ENCODE measurements at regions not wholly inside any gene's neighbourhood (a gene's known extent, or its start where the extent isn't known, plus 50 kb on each side); places are given as distances from the start of the nearest gene placed in this dataset.

DNA sequence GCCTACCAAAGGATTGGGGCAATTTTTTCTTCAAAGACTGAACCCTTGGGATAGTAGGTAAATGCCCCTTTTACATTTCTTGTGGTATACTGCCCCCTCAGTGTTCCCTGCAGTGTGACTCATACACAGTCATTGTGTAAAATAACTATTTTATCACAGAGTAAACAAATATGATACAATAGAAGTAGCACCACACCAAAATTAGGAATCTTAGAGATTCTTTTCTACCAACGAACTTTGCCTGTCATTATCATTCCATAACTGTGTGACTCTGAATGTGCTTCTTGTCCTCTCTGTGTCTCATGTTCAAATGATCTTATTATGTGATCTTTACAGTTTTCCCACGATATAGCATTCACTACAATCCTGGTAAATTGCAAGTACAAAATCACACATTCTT lies 517.0 kb downstream of the ZIC3 start:
- TF ChIP-seq, protein P1, sequence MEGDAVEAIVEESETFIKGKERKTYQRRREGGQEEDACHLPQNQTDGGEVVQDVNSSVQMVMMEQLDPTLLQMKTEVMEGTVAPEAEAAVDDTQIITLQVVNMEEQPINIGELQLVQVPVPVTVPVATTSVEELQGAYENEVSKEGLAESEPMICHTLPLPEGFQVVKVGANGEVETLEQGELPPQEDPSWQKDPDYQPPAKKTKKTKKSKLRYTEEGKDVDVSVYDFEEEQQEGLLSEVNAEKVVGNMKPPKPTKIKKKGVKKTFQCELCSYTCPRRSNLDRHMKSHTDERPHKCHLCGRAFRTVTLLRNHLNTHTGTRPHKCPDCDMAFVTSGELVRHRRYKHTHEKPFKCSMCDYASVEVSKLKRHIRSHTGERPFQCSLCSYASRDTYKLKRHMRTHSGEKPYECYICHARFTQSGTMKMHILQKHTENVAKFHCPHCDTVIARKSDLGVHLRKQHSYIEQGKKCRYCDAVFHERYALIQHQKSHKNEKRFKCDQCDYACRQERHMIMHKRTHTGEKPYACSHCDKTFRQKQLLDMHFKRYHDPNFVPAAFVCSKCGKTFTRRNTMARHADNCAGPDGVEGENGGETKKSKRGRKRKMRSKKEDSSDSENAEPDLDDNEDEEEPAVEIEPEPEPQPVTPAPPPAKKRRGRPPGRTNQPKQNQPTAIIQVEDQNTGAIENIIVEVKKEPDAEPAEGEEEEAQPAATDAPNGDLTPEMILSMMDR (IDR thresholded peaks at IDR 0.05; ENCODE audit: insufficient read depth, low read depth, low read length), result no peak
- no peak for TF ChIP-seq EZH2 (IDR thresholded peaks at IDR 0.05; ENCODE audit: insufficient read depth, low read length)

Measured in astrocyte (in vitro differentiated cells and primary cell).